Neural crest cell (in vitro differentiated cells): ENCODE measurements at regions not wholly inside any gene's neighbourhood (a gene's known extent, or its start where the extent isn't known, plus 50 kb on each side); places are given as distances from the start of the nearest gene placed in this dataset.

Source experiments
- DNase-seq: peaks from one replicate; pipeline ENCODE4 v3.0.0; 2021; ENCODE audit warnings: low read depth, mixed read lengths, low spot score
- H3K27ac Mint-ChIP-seq: one replicate; pipeline ENCODE4 v1.8.0; 2021; ENCODE audit warnings: mild to moderate bottlenecking, mixed read lengths; ENCODE audit not compliant: unreplicated experiment
- H3K27me3 Mint-ChIP-seq: 2 replicates; pipeline ENCODE4 v1.8.0; 2021; ENCODE audit warnings: low read depth, mild to moderate bottlenecking, mixed read lengths
- H3K36me3 Mint-ChIP-seq: 2 replicates; pipeline ENCODE4 v1.8.0; 2021; ENCODE audit warnings: low read depth, mild to moderate bottlenecking, mixed read lengths
- H3K4me1 Mint-ChIP-seq: 2 replicates; pipeline ENCODE4 v1.8.0; 2021; ENCODE audit warnings: mixed read lengths
- H3K4me3 Mint-ChIP-seq: one replicate; pipeline ENCODE4 v1.8.0; 2021; ENCODE audit warnings: mild to moderate bottlenecking, mixed read lengths
- H3K9me3 Mint-ChIP-seq: 2 replicates; pipeline ENCODE4 v1.8.0; 2021; ENCODE audit warnings: mixed read lengths
- TF ChIP-seq, protein P1 (sequence below): fragments of 200-600 bp; sonication (generic); conservative IDR thresholded peaks from 2 replicates; pipeline ENCODE4 v1.5.0; 2021; ENCODE audit warnings: antibody characterized with exemption, mild to moderate bottlenecking

- DNase-seq: no peak
- Mint-ChIP-seq H3K36me3 (peaks cover 2% of the 10 kb centered on the region), H3K9me3 (peaks cover 9% of the 10 kb centered on the region), H3K4me3 (no peak overlapping the region), H3K27ac (no peak overlapping the region), H3K27me3 (no peaks in the 10 kb centered on the region), H3K4me1 (no peaks in the 10 kb centered on the region)
- TF ChIP-seq, protein P1, sequence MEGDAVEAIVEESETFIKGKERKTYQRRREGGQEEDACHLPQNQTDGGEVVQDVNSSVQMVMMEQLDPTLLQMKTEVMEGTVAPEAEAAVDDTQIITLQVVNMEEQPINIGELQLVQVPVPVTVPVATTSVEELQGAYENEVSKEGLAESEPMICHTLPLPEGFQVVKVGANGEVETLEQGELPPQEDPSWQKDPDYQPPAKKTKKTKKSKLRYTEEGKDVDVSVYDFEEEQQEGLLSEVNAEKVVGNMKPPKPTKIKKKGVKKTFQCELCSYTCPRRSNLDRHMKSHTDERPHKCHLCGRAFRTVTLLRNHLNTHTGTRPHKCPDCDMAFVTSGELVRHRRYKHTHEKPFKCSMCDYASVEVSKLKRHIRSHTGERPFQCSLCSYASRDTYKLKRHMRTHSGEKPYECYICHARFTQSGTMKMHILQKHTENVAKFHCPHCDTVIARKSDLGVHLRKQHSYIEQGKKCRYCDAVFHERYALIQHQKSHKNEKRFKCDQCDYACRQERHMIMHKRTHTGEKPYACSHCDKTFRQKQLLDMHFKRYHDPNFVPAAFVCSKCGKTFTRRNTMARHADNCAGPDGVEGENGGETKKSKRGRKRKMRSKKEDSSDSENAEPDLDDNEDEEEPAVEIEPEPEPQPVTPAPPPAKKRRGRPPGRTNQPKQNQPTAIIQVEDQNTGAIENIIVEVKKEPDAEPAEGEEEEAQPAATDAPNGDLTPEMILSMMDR: no peak
These were observed 504.3 kb upstream of the VSTM2A start for GRCh38 chr7:54037873-54038272.

- DNase-seq: no peak
- TF ChIP-seq, protein P1: no peak
- H3K27me3 Mint-ChIP-seq: no peaks in the 10 kb centered on the region
- no peaks in the 10 kb centered on the region for H3K36me3 Mint-ChIP-seq
- no peaks in the 10 kb centered on the region for H3K4me1 Mint-ChIP-seq
- no peaks in the 10 kb centered on the region for H3K9me3 Mint-ChIP-seq
- H3K27ac Mint-ChIP-seq: no peak overlapping the region
- no peak overlapping the region for H3K4me3 Mint-ChIP-seq
These were observed 481.5 kb upstream of the VSTM2A start for GRCh38 chr7:54060643-54061042.

DNA sequence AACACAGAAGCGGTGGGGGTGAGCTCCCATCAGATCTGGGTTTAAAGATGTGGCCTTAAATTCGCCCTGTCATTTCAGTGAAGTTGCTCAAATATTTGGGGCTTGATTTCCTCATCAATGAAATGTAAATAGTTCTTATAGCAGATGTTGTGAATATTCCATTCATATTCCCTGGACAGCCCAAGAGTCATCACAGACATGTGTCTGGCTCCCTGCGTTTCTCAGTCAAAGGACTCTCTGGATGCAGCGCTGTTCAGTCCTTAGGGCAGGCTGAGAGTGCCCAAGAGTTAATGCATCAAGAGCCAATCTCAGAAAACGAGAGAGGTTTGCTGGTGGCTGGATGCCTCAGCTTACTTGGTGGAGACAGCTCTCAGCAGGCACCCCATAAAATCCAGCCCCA is 475.5 kb upstream of the VSTM2A start:
- Mint-ChIP-seq H3K27me3 (no peaks in the 10 kb centered on the region), H3K4me1 (peaks cover 8% of the 10 kb centered on the region), H3K36me3 (no peaks in the 10 kb centered on the region), H3K4me3 (no peak overlapping the region), H3K9me3 (no peaks in the 10 kb centered on the region), H3K27ac (no peak overlapping the region)
- TF ChIP-seq, protein P1: no peak
- DNase-seq: no peak

- Mint-ChIP-seq H3K4me1 (peaks cover 8% of the 10 kb centered on the region), H3K4me3 (no peak overlapping the region), H3K27ac (no peak overlapping the region), H3K27me3 (no peaks in the 10 kb centered on the region), H3K36me3 (no peaks in the 10 kb centered on the region), H3K9me3 (peaks cover 2% of the 10 kb centered on the region)
- TF ChIP-seq, protein P1: no peak
- DNase-seq: no peak
These were observed 472.3 kb upstream of the VSTM2A start for GRCh38 chr7:54069843-54070242.

DNA sequence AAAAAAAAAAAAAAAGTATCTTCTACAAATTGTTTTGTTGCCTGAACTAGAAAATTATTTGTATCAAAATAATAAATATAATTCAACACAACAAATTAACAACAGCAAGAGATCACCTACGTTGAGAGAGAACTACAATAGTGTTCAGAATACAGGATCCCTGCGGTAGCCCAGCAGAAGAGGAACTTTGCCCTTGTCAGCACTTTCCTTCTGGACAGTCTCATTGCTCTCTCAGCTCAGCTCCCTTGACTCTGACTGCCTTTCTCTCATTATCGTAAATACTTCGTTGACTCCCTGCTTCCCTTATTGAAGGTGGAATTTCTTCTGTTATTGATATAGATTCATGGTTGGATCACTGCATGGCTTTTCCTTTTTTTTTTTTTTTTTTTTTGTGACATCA is 469.5 kb upstream of the VSTM2A start:
- Mint-ChIP-seq H3K4me3 (no peak overlapping the region), H3K27me3 (no peaks in the 10 kb centered on the region), H3K4me1 (peaks cover 8% of the 10 kb centered on the region), H3K9me3 (peaks cover 2% of the 10 kb centered on the region), H3K36me3 (no peaks in the 10 kb centered on the region), H3K27ac (no peak overlapping the region)
- TF ChIP-seq, protein P1: no peak
- DNase-seq: no peak

- DNase-seq: no peak
- Mint-ChIP-seq H3K27ac (no peak overlapping the region), H3K4me1 (no peaks in the 10 kb centered on the region), H3K4me3 (no peak overlapping the region), H3K27me3 (no peaks in the 10 kb centered on the region), H3K36me3 (no peaks in the 10 kb centered on the region), H3K9me3 (peaks cover 2% of the 10 kb centered on the region)
- TF ChIP-seq, protein P1: no peak
These were observed 465.6 kb upstream of the VSTM2A start for GRCh38 chr7:54076616-54077015.
